ENCODE measurements at regions not wholly inside any gene's neighbourhood (a gene's known extent, or its start where the extent isn't known, plus 50 kb on each side); places are given as distances from the start of the nearest gene placed in this dataset.

- intact Hi-C loops (cut with DNase I; ENCODE audit: low total_unique reads): no loop called here
- WGBS, 2 donors: 84 to 89% methylated on average over 3 of the region's 3 CpGs
- TF ChIP-seq CTCF (IDR thresholded peaks at IDR 0.05): no peak
- TF ChIP-seq POLR2A (IDR thresholded peaks at IDR 0.05): no peak
- DNase-seq (ENCODE audit: low spot score in 2 of 2): no peak
- no peak overlapping the region for H3K4me3 ChIP-seq (ENCODE audit: low read depth, poor library complexity, severe bottlenecking)
These were observed 147.9 kb downstream of the PTCSC3 start for GRCh38 chr14:36028665-36029064.

DNA sequence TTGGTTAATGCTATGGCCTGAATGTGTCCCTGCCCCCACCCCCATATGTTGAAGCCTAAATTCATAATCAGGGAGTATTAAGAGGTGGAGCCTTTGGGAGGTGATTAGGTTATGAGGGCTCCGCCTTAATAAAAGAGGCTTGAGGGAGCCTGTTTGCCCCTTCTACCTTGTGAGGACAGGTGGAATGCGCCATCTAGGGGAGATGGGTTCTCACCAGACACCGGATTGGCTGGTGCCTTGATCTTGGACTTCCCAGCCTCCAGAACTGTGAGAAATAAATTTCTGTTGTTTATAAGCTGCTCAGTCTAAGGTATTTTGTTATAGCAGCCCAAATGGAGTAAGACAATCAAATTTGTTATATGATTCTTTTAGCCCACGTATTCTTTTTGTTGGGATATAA, 148.3 kb downstream of the PTCSC3 start:
- 88 to 92% methylated on average over 4 of the region's 4 CpGs for WGBS, 2 donors
- TF ChIP-seq POLR2A (IDR thresholded peaks at IDR 0.05): no peak
- no peak for TF ChIP-seq CTCF (IDR thresholded peaks at IDR 0.05)
- no peak for DNase-seq (ENCODE audit: low spot score in 2 of 2)
- no peak overlapping the region for H3K4me3 ChIP-seq (ENCODE audit: low read depth, poor library complexity, severe bottlenecking)
- intact Hi-C loops (cut with DNase I; ENCODE audit: low total_unique reads): no loop called here

GRCh38 chr14:36027354-36027753, 149.2 kb downstream of the PTCSC3 start:
- H3K4me3 ChIP-seq (ENCODE audit: low read depth, poor library complexity, severe bottlenecking): no peak overlapping the region
- DNase-seq (ENCODE audit: low spot score in 2 of 2): no peak
- TF ChIP-seq POLR2A (IDR thresholded peaks at IDR 0.05): no peak
- TF ChIP-seq CTCF (IDR thresholded peaks at IDR 0.05): no peak
- intact Hi-C loops (cut with DNase I; ENCODE audit: low total_unique reads): no loop called here
- 62 to 65% methylated on average over 3 of the region's 3 CpGs for WGBS, 2 donors

DNA sequence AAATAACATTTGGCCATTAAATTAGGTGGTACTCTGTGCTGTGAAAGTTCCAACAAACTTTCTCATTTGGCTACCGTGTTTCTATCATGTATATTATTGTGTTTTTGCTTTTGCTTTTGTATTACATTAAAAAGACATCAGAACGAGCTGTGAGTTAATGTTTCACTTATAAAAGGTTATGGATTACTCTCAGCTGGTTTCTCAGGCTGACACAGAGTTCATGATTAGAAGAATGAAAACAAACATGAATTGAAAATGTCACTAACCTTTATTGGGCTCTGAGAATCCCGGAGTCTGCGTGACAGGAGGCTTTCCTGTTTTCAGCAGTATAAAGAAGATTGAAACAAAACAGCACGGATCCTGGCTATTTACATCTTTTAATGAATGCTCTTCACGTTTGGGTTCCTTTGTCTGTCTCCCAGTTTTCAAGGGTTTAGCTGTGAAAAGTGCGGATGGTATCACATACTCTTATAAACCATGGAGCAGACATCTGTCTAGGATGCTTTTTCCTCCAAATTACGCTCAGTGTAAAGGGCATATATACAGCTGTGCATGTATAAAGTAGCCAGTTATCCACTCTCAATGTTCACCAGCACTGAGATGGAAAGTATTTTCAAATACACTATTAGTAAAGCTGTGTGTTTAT, 153.6 kb downstream of the PTCSC3 start:
- H3K4me3 ChIP-seq (ENCODE audit: low read depth, poor library complexity, severe bottlenecking): no peak overlapping the region
- no peak for TF ChIP-seq POLR2A (IDR thresholded peaks at IDR 0.05)
- no peak for TF ChIP-seq CTCF (IDR thresholded peaks at IDR 0.05)
- WGBS, 2 donors: 68 to 70% methylated on average over 8 of the region's 8 CpGs
- no peak for DNase-seq (ENCODE audit: low spot score in 2 of 2)
- intact Hi-C loops (cut with DNase I; ENCODE audit: low total_unique reads): no loop called here

GRCh38 chr14:36021591-36022320, 154.8 kb downstream of the PTCSC3 start:
- intact Hi-C loops (cut with DNase I; ENCODE audit: low total_unique reads): no loop called here
- 68 to 73% methylated on average over 4 of the region's 4 CpGs for WGBS, 2 donors
- no peak overlapping the region for H3K4me3 ChIP-seq (ENCODE audit: low read depth, poor library complexity, severe bottlenecking)
- DNase-seq (ENCODE audit: low spot score in 2 of 2): no peak
- TF ChIP-seq CTCF (IDR thresholded peaks at IDR 0.05) (no peak), POLR2A (IDR thresholded peaks at IDR 0.05) (no peak)

All from lower leg skin (tissue), 4 donors.